GM23338 (cell line): ENCODE measurements at regions not wholly inside any gene's neighbourhood (a gene's known extent, or its start where the extent isn't known, plus 50 kb on each side); places are given as distances from the start of the nearest gene placed in this dataset.

Source experiments
- ATAC-seq: fragments of 200-7000 bp; cut with Tn5 transposase; 3 replicates; pipeline ENCODE4 v1.9.1; 2020
- DNase-seq: peaks from one replicate; pipeline ENCODE4 v3.0.0-alpha.2; 2015; ENCODE audit warnings: low spot score
- H2AFZ ChIP-seq: fragments of 200-600 bp; sonication (generic); 2 replicates; pipeline ENCODE4 v1.8.0; 2016; ENCODE audit warnings: antibody characterized with exemption, mild to moderate bottlenecking, moderate library complexity
- H3F3A ChIP-seq: fragments of 200-600 bp; sonication (generic); replicated peaks from 2 replicates; pipeline ENCODE4 v1.8.0; 2017; ENCODE audit warnings: antibody characterized with exemption, mixed run types, low read depth
- H3K27ac ChIP-seq: fragments of 200-600 bp; sonication (generic); 2 replicates; pipeline ENCODE4 v1.6.1; 2016; ENCODE audit warnings: low read depth
- H3K27me3 ChIP-seq: fragments of 200-600 bp; sonication (generic); 2 replicates; pipeline ENCODE4 v1.8.0; 2016; ENCODE audit warnings: mild to moderate bottlenecking, mixed run types, moderate library complexity; ENCODE audit not compliant: insufficient read depth
- H3K36me3 ChIP-seq: fragments of 200-600 bp; sonication (generic); 2 replicates; pipeline ENCODE4 v1.8.0; 2016; ENCODE audit warnings: mild to moderate bottlenecking; ENCODE audit not compliant: insufficient read depth
- H3K4me1 ChIP-seq: fragments of 200-600 bp; sonication (generic); 2 replicates; pipeline ENCODE4 v1.8.0; 2016; ENCODE audit warnings: mild to moderate bottlenecking, moderate library complexity; ENCODE audit not compliant: insufficient read depth
- H3K4me2 ChIP-seq: fragments of 200-600 bp; sonication (generic); 2 replicates; pipeline ENCODE4 v1.7.1; 2017; ENCODE audit warnings: mixed run types
- H3K4me3 ChIP-seq: fragments of 200-600 bp; sonication (generic); 2 replicates; pipeline ENCODE4 v1.6.1; 2016; ENCODE audit warnings: mixed run types
- H3K79me2 ChIP-seq: fragments of 200-600 bp; sonication (generic); replicated peaks from 2 replicates; pipeline ENCODE4 v1.8.0; 2017; ENCODE audit warnings: mild to moderate bottlenecking; ENCODE audit not compliant: insufficient read depth
- H3K9me2 ChIP-seq: fragments of 200-600 bp; sonication (generic); 2 replicates; pipeline ENCODE4 v1.8.0; 2017; ENCODE audit not compliant: insufficient read depth
- H4K20me1 ChIP-seq: fragments of 200-600 bp; sonication (generic); replicated peaks from 2 replicates; pipeline ENCODE4 v1.8.0; 2017; ENCODE audit warnings: mild to moderate bottlenecking; ENCODE audit not compliant: insufficient read depth
- H3K27ac Mint-ChIP-seq: 2 replicates; pipeline ENCODE4 v1.8.0; 2020; ENCODE audit warnings: inconsistent platforms, mild to moderate bottlenecking, moderate library complexity, mixed read lengths
- H3K27me3 Mint-ChIP-seq: 3 replicates; pipeline ENCODE4 v1.8.0; 2022; ENCODE audit warnings: low read depth, mild to moderate bottlenecking, moderate library complexity, mixed read lengths, inconsistent platforms; ENCODE audit not compliant: insufficient read depth, poor library complexity
- H3K36me3 Mint-ChIP-seq: 3 replicates; pipeline ENCODE4 v1.8.0; 2021; ENCODE audit warnings: low read depth, mild to moderate bottlenecking, inconsistent platforms, moderate library complexity, mixed read lengths
- H3K4me1 Mint-ChIP-seq: 3 replicates; pipeline ENCODE4 v1.8.0; 2020; ENCODE audit warnings: mild to moderate bottlenecking, inconsistent platforms, mixed read lengths
- H3K4me3 Mint-ChIP-seq: 3 replicates; pipeline ENCODE4 v1.8.0; 2021; ENCODE audit warnings: moderate library complexity, mild to moderate bottlenecking, inconsistent platforms, mixed read lengths
- H3K9me3 Mint-ChIP-seq: 3 replicates; pipeline ENCODE4 v1.8.0; 2020; ENCODE audit warnings: moderate library complexity, mild to moderate bottlenecking, inconsistent platforms, mixed read lengths
- EZH2 ChIP-seq: fragments of 200-600 bp; sonication (generic); IDR thresholded peaks from one replicate; pipeline ENCODE4 v1.8.0; 2017; ENCODE audit warnings: antibody characterized with exemption, mild to moderate bottlenecking, low read depth; ENCODE audit not compliant: unreplicated experiment
- EZH2phosphoT487 ChIP-seq: fragments of 200-600 bp; sonication (generic); IDR thresholded peaks from one replicate; pipeline ENCODE4 v1.8.1; 2018; ENCODE audit warnings: antibody characterized with exemption; ENCODE audit not compliant: unreplicated experiment
- JUNB ChIP-seq: IDR thresholded peaks from one replicate; pipeline ENCODE4 v1.6.1; 2016; ENCODE audit warnings: antibody characterized with exemption; ENCODE audit not compliant: unreplicated experiment
- NANOG ChIP-seq: IDR thresholded peaks from 2 replicates; pipeline ENCODE4 v1.6.1; 2016; ENCODE audit warnings: antibody characterized with exemption, borderline replicate concordance
- POLR2AphosphoS5 ChIP-seq: IDR thresholded peaks from 2 replicates; pipeline ENCODE4 v1.6.1; 2016; ENCODE audit warnings: antibody characterized with exemption, low read depth
- STAT1 ChIP-seq: IDR thresholded peaks from one replicate; pipeline ENCODE4 v1.6.1; 2016; ENCODE audit warnings: antibody characterized with exemption; ENCODE audit not compliant: unreplicated experiment
- ZNF114 ChIP-seq: fragments of 250-450 bp; sonication (Bioruptor Pico); IDR thresholded peaks from 2 replicates; pipeline ENCODE4 v1.5.0; 2020; ENCODE audit warnings: mild to moderate bottlenecking, moderate library complexity
- ZNF331 ChIP-seq: fragments of 250-450 bp; sonication (Bioruptor Pico); IDR thresholded peaks from 2 replicates; pipeline ENCODE4 v1.5.0; 2020; ENCODE audit warnings: low read depth, mild to moderate bottlenecking, moderate library complexity
- TF ChIP-seq, protein P1 (sequence below): fragments of 250-450 bp; sonication (Bioruptor Pico); IDR thresholded peaks from 2 replicates; pipeline ENCODE4 v1.5.0; 2020; ENCODE audit warnings: mild to moderate bottlenecking, moderate library complexity
- TF ChIP-seq, protein P2 (sequence below), 2 experiments: fragments of 200-600 bp in 1 of 2; sonication (generic) in 1 of 2; conservative IDR thresholded peaks; 2 replicates each; pipeline versions ENCODE4 v1.5.1 to v1.6.1; 2016 to 2017; ENCODE audit warnings: antibody characterized with exemption in 2 of 2, low read depth in 2 of 2, mild to moderate bottlenecking in 2 of 2, moderate library complexity in 1 of 2
- TF ChIP-seq, protein P3 (sequence below): IDR thresholded peaks from one replicate; pipeline ENCODE4 v1.6.1; 2018; ENCODE audit warnings: antibody characterized with exemption; ENCODE audit not compliant: unreplicated experiment
- TF ChIP-seq, protein P4 (sequence below): IDR thresholded peaks from 2 replicates; pipeline ENCODE4 v1.6.1; 2016; ENCODE audit warnings: antibody characterized with exemption

DNA sequence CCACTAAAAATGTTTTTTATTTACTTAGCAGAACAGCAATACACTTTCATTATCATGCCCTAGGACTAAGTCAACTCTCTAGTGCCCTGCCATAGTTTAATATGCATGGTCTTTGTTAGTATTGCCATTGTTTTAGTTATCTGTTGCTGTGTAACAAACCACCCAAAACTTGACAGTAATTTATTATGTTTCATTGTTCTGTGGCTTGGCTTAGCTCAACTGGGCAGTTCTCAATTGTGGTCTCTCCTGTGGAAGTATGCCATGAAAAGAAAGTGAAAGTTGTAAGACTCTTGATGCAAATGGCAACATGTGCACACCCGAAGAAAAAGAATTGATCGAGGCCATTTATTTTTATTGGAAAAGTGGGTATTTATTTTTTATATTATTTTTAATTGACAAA, 206.3 kb upstream of the KCTD3 start (continued):
- TF ChIP-seq, protein P1, sequence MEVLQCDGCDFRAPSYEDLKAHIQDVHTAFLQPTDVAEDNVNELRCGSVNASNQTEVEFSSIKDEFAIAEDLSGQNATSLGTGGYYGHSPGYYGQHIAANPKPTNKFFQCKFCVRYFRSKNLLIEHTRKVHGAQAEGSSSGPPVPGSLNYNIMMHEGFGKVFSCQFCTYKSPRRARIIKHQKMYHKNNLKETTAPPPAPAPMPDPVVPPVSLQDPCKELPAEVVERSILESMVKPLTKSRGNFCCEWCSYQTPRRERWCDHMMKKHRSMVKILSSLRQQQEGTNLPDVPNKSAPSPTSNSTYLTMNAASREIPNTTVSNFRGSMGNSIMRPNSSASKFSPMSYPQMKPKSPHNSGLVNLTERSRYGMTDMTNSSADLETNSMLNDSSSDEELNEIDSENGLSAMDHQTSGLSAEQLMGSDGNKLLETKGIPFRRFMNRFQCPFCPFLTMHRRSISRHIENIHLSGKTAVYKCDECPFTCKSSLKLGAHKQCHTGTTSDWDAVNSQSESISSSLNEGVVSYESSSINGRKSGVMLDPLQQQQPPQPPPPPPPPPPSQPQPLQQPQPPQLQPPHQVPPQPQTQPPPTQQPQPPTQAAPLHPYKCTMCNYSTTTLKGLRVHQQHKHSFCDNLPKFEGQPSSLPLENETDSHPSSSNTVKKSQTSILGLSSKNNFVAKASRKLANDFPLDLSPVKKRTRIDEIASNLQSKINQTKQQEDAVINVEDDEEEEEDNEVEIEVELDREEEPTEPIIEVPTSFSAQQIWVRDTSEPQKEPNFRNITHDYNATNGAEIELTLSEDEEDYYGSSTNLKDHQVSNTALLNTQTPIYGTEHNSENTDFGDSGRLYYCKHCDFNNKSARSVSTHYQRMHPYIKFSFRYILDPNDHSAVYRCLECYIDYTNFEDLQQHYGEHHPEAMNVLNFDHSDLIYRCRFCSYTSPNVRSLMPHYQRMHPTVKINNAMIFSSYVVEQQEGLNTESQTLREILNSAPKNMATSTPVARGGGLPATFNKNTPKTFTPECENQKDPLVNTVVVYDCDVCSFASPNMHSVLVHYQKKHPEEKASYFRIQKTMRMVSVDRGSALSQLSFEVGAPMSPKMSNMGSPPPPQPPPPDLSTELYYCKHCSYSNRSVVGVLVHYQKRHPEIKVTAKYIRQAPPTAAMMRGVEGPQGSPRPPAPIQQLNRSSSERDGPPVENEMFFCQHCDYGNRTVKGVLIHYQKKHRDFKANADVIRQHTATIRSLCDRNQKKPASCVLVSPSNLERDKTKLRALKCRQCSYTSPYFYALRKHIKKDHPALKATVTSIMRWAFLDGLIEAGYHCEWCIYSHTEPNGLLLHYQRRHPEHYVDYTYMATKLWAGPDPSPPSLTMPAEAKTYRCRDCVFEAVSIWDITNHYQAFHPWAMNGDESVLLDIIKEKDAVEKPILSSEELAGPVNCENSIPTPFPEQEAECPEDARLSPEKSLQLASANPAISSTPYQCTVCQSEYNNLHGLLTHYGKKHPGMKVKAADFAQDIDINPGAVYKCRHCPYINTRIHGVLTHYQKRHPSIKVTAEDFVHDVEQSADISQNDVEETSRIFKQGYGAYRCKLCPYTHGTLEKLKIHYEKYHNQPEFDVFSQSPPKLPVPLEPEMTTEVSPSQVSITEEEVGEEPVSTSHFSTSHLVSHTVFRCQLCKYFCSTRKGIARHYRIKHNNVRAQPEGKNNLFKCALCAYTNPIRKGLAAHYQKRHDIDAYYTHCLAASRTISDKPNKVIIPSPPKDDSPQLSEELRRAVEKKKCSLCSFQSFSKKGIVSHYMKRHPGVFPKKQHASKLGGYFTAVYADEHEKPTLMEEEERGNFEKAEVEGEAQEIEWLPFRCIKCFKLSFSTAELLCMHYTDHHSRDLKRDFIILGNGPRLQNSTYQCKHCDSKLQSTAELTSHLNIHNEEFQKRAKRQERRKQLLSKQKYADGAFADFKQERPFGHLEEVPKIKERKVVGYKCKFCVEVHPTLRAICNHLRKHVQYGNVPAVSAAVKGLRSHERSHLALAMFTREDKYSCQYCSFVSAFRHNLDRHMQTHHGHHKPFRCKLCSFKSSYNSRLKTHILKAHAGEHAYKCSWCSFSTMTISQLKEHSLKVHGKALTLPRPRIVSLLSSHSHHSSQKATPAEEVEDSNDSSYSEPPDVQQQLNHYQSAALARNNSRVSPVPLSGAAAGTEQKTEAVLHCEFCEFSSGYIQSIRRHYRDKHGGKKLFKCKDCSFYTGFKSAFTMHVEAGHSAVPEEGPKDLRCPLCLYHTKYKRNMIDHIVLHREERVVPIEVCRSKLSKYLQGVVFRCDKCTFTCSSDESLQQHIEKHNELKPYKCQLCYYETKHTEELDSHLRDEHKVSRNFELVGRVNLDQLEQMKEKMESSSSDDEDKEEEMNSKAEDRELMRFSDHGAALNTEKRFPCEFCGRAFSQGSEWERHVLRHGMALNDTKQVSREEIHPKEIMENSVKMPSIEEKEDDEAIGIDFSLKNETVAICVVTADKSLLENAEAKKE (CRISPR knock-in tag) = no peak
- TF ChIP-seq EZH2phosphoT487 (no peak), EZH2 (no peak)

DNA sequence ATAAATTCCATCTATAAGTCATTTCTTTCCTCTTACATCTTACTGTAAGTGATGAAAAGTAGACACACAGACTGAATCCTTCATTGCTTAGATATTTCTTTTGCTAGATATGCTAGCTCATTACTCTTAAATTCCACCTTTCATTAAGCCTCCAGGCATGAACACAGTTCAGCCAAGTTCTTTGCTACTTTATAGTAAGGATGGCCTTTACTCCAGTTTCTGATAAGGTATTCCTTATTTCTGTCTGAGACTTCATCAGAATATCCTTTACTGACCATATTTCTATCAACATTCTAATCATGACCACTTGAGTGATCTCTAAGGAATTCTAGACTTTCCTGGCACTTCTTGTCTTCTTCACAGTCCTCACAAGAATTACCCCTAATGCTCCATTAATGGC, 191.7 kb upstream of the KCTD3 start:
- Mint-ChIP-seq H3K27me3 (no peaks in the 10 kb centered on the region), H3K9me3 (no peaks in the 10 kb centered on the region), H3K36me3 (no peaks in the 10 kb centered on the region), H3K4me1 (no peaks in the 10 kb centered on the region), H3K4me3 (no peak overlapping the region), H3K27ac (no peak overlapping the region)
- Histone ChIP-seq H3K27me3 (no peaks in the 10 kb centered on the region), H3K9me2 (no peaks in the 10 kb centered on the region), H3K4me1 (no peaks in the 10 kb centered on the region), H3K4me3 (no peak overlapping the region), H3K36me3 (no peaks in the 10 kb centered on the region), H2AFZ (no peak overlapping the region), H3K79me2 (no peaks in the 10 kb centered on the region), H3K4me2 (no peak overlapping the region), H3K27ac (no peak overlapping the region), H3F3A (no peaks in the 10 kb centered on the region), H4K20me1 (no peaks in the 10 kb centered on the region)
- no peak for DNase-seq
- ATAC-seq = no peak
- TF ChIP-seq, protein P2, sequence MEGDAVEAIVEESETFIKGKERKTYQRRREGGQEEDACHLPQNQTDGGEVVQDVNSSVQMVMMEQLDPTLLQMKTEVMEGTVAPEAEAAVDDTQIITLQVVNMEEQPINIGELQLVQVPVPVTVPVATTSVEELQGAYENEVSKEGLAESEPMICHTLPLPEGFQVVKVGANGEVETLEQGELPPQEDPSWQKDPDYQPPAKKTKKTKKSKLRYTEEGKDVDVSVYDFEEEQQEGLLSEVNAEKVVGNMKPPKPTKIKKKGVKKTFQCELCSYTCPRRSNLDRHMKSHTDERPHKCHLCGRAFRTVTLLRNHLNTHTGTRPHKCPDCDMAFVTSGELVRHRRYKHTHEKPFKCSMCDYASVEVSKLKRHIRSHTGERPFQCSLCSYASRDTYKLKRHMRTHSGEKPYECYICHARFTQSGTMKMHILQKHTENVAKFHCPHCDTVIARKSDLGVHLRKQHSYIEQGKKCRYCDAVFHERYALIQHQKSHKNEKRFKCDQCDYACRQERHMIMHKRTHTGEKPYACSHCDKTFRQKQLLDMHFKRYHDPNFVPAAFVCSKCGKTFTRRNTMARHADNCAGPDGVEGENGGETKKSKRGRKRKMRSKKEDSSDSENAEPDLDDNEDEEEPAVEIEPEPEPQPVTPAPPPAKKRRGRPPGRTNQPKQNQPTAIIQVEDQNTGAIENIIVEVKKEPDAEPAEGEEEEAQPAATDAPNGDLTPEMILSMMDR (conservative IDR thresholded peaks at IDR 0.05; ENCODE audit: low read depth in 2 of 2) = no peak
- TF ChIP-seq ZNF331 = no peak
- no peak for TF ChIP-seq STAT1
- TF ChIP-seq, protein P3, sequence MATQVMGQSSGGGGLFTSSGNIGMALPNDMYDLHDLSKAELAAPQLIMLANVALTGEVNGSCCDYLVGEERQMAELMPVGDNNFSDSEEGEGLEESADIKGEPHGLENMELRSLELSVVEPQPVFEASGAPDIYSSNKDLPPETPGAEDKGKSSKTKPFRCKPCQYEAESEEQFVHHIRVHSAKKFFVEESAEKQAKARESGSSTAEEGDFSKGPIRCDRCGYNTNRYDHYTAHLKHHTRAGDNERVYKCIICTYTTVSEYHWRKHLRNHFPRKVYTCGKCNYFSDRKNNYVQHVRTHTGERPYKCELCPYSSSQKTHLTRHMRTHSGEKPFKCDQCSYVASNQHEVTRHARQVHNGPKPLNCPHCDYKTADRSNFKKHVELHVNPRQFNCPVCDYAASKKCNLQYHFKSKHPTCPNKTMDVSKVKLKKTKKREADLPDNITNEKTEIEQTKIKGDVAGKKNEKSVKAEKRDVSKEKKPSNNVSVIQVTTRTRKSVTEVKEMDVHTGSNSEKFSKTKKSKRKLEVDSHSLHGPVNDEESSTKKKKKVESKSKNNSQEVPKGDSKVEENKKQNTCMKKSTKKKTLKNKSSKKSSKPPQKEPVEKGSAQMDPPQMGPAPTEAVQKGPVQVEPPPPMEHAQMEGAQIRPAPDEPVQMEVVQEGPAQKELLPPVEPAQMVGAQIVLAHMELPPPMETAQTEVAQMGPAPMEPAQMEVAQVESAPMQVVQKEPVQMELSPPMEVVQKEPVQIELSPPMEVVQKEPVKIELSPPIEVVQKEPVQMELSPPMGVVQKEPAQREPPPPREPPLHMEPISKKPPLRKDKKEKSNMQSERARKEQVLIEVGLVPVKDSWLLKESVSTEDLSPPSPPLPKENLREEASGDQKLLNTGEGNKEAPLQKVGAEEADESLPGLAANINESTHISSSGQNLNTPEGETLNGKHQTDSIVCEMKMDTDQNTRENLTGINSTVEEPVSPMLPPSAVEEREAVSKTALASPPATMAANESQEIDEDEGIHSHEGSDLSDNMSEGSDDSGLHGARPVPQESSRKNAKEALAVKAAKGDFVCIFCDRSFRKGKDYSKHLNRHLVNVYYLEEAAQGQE = no peak
- TF ChIP-seq, protein P4, sequence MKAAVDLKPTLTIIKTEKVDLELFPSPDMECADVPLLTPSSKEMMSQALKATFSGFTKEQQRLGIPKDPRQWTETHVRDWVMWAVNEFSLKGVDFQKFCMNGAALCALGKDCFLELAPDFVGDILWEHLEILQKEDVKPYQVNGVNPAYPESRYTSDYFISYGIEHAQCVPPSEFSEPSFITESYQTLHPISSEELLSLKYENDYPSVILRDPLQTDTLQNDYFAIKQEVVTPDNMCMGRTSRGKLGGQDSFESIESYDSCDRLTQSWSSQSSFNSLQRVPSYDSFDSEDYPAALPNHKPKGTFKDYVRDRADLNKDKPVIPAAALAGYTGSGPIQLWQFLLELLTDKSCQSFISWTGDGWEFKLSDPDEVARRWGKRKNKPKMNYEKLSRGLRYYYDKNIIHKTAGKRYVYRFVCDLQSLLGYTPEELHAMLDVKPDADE = no peak
- TF ChIP-seq JUNB = no peak
- no peak for TF ChIP-seq POLR2AphosphoS5
- no peak for TF ChIP-seq ZNF114 (CRISPR knock-in tag)
- no peak for TF ChIP-seq NANOG
